Stimulated activated CD4-positive, alpha-beta T cell treated with anti-CD3 and anti-CD28 coated beads, Interleukin-12 subunit alpha, Interleukin-12 subunit beta, amount 100 ng/mL, for 24 hours (primary cell): ENCODE measurements at regions not wholly inside any gene's neighbourhood (a gene's known extent, or its start where the extent isn't known, plus 50 kb on each side); places are given as distances from the start of the nearest gene placed in this dataset.
"Not testable (repeated sequence)": the region's sequence is repeated elsewhere in the genome, so short reads cannot be mapped to it uniquely, and the experiment has no call there.

Experiments used
- DNase-seq, 2 experiments: peaks; one replicate each; pipeline ENCODE4 v3.0.0-alpha.2; 2020; ENCODE audit warnings: low read depth in 2 of 2

DNA sequence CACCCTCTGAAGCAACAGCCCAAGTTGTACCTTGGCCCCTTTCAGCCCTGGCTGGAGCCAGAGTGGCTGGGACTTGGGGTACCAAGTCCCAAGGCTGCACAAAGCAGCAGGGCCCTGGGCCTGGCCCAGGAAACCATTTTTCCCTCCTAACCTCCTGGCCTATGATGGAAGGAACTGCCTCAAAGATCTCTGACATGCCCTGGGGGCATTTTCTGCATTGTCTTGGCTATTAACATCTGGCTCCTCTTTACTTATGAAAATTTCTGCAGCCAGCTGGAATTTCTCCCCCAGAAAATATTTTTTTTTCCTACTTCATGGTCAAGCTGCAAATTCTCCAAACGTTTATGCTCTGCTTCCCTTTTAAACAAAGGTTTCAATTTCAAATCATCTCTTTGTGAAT, 269.4 kb upstream of the CDYL start:
- DNase-seq: no peak

DNA sequence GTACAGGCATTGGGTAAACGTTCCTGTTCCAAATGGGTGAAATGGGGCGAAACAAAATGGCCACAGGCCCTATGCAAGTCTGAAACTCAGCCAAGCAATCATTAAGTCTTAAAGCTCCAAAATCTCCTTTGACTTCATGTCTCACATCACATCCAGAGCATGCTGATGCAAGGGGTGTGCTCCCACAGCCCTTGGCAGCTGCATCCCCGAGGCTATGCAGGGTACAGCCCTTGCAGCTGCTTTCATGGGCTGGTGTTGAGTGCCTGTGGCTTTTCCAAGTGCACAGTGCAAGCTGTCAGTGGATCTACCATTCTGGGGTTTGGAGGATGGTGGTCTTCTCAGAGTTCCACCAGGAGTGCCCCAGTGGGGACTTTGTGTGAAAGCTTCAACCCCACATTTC, 270.0 kb upstream of the CDYL start:
- no peak for DNase-seq

DNA sequence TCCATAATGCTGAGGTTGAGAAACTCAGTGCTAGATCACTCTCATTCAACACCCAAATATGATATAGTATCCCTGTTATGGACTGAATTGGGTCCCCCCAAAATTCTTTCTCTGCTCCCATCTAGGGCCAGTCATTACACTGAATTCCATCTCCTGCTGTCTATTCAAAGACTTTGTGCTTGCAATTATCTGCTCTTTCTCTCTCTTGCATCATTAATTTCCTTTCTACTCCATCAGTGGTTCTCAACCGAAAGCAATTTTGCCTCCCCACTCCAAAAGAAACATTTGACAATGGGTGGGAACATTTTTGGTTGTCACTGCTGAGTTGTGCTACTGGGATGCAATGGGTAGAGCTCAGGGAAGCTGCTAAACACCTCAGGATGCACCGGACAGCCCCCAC, 271.5 kb upstream of the CDYL start:
- DNase-seq: no peak

DNA sequence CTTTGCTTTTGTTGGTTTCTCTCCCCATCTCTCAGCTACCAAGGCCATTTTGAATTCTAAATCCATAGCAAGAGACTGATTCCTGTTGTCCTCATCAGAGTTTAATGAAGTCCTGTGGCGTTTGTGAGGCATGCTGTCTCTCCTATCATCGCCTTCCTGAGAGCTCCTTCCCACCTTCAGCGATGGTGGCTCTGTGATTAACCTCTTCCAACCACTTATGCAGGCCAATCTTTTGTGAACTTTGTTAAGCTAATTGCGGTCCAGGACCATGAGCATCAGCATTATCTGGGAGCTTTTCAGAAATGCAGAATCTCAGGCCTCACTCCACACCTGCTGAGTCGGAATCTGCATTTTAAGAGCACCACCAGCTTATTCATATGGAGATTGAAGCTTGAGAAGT, 272.5 kb upstream of the CDYL start:
- DNase-seq: no peak

DNA sequence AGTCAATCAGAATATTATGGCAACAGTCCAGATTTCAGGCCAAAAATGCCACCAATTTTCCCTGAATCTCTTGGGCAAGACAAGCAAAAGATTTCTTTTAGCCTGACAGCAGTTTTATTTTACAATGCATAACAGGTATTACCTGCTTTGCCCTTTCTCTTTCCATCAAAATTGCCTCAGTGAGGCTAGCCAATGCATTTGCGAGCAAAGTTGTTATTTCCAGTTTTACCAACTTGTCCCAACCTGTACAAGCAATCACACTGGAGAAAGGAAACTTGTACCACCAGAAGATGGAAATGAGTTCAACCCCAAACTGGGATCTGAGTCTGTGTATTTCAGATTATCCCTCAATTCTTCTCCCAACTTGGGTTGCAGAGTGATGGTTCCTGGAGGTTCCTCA, 279.9 kb upstream of the CDYL start:
- DNase-seq: no peak

DNA sequence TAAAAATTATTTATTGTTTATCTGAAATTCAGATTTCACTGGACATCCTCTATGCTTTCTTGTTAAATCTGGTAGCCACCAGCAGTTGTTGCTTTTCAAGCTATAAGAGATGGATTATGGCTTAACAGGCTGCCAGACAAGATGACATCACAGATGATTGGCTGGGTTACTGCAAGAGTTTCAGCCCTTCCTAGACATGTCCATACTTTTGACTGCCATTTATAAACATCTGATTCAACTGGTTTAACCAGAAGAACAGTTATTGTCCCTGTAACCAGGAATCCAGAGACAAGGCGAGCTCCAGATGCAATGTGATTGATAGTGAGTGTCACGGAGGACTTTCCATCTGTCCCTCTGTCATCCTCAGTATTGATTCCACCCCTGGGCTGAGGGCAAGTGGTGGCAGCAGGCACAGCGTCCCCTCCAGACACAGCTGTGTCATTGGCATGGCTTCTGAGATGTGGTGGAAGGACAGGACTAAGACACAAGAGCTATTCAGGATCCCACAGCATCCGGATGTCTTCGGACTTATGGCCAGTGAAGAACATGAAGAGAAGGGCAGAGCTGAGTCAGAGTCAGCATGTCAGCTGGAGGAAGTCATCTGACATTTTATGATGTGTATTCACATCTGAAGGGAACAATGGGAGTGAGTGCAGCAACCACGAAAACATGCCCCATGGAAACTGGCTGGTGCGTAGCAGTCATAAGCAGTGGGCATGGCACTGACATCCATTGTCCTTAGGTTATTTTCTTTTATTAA, 284.5 kb upstream of the CDYL start:
- no peak for DNase-seq

DNA sequence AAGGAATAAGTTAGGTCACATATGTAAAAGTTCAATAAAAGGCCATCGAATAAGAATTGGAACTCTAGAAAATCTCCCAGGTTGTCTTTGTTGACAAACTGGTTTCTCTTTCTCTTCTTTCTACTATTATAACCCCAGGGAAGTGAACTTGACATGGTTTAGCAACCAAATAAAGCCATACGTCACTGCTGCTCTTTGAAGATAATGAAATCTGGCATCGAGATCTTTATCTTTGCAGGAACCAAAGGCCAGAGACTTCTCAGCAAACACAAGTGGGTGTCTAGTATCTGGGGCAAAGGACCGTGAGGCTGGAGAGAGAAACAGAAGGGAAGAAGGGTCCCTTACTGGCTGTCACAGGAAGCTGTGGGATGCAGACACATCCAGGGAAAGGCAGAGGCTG, 286.7 kb upstream of the CDYL start:
- DNase-seq: no peak

DNA sequence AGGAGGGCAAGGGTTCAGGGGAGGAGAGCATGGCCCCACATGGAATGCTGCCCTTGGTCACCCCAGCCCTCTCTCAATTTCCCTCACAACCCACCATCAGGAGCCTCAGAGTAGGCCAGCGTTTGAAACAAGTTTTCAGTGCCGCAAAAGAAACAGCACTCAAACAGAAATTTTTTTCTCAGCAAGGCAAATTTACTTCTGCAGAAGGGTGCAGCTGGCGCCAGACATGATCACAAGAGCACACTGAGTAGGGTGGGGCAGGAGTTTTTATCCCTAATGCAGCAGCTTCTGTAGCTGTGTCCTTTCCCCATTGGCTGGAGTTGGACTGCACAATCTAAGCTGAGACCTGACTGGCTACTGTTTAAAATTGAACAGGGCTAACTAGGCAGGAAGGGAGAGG, 287.8 kb upstream of the CDYL start:
- DNase-seq: no peak

DNA sequence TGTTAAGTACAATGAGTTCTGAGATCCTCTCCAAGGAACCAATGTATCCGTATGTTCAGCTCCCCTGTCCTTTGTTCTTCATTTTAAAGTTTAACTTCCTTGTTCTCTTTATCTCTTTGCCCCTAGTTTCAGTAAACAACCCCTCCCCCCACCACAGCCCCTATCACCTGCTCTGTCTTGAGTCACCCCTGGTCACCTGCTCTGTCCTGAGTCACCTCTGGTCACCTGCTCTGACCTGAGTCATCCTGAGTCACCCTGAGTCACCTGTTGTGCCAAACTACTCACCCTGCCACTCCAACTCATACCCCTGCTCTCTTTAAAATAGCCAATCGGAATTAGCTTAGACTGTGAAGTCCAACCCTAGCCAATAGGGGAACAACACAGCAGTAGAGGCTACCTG, 288.7 kb upstream of the CDYL start:
- DNase-seq: no peak

DNA sequence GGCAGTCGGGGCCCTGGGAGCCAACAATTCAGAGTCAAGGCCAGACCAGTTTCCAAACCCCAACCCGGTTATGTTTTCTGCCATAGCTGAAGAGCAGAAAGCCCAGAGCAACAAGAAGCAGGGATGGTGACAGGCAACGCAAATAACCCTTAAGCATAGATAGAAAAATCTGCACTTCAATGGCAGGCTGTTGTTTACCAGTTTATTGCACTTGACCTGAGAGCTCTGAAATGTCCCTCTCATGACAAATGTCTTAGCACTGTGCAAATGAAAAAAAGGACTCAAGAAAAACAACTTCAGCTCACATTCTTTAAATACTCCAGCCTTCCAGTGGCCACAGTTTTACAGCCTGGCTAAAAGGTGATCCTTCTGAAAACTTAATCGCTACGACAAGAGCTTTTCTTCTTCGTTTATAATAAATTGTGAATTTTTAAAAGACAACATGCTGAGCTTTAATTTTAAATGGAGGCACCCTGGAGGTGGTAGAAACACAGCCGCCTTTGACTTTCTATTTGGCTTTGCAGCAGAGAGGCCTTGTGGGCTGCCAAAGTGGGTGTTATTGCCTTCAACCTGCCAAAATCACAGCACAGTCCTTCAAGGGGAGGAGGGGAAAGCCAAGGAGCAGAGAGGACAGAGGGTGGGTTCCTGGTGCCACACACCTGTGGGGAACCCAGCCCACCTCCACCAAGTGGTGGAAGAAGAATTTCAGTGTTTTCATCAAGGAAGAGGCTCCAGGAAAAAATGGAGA, 289.5 kb upstream of the CDYL start:
- no peak for DNase-seq

DNA sequence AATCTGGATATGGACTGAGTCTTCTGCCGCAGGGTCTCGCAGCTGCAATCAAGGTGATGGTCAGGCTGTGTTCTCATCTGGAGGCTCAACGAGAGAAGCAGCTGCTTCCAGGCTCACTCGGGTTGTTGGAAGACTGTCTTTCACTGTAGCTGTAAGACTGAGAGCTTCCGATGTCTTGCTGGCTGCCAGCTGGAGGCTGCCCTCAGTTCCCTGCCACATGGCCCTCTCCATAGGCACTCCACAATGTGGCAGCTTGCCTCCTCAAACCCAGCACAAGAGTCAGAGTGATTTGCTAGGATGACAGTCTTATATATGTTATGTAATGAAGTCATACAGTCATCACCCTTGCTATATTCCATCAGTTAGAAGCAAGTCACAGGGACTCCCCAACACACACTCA, 290.5 kb upstream of the CDYL start:
- DNase-seq: no peak

DNA sequence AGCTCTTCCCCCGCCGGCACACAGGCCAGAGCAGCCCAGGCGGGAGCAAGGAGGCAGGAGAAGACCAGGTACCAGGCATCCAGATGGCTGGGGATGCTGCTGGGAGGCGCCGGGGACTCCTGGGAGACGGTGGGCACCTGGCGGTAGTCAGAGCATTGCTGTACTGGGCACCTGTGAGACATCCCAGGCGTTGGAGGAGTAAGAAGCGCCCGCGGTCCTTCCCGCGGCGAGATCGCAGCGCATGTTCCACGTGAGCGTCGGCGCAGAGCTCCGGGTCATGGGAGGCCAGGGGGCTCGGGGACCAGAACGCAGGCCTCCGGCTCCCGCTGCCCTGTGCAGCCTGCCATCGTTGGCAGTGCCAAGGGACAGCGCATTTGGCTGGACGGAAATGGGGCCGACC, 293.7 kb upstream of the CDYL start:
- DNase-seq: no peak

DNA sequence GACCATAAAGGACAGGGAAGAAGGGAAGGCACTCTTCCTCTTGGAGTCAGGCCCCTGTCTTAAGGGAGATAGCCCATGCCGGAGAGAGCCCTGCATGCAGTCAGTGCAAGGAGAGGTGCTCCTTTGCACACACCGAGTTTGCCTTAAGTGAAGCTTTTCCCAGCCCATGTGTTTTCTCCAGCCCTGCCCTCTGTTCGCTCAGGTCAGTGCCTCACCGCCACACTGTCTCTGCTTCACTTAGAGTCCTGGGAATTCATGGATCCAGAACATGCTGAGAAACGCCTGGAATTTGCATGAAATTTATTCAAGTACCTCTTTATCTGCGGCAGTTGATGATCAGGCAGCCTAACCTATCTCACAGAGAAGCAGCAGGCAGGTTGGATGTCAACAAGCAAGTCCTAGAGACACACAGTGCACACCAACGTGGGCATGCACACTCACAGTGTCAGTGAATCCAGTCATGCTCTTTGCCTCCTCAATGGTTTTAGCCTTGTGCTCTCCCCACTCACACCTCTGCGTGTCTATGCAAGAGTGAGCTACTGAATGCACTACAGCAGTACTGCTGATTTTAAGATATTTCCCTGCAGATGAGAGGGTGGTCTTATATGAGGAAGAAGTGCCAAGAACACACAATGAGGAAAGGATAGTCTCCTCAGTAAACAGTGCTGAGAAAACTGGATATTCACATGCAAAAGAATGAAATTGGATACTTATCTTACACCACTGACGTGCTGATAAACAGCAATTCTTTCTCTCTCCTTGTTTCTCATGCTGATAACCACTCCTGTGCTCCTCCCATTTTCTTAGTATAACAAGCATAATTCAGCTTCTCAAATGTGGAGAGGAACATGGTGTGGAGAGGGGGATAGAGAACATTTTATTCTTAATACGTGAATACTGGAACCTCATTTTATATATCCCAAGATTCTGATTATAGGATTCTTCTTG, 295.1 kb upstream of the CDYL start:
- DNase-seq: no peak

DNA sequence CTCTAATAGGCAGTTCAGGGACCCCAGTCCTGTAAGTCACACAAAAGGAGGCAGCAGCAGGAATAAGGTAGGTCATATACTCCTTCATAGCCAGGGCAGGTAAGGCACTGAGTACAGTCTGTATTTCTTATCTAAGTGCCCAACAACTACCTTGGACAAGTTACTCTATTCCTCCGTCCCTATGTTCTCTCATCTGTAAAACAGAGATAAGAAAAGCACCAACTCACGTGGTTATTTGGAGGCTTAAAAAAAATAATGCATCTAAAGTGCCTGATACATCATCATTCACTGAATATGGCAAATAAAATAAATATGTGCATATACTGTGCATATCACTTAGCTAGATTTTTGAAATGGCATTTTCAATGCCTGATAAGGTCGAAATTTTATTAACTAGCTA, 298.1 kb upstream of the CDYL start:
- DNase-seq: no peak

DNA sequence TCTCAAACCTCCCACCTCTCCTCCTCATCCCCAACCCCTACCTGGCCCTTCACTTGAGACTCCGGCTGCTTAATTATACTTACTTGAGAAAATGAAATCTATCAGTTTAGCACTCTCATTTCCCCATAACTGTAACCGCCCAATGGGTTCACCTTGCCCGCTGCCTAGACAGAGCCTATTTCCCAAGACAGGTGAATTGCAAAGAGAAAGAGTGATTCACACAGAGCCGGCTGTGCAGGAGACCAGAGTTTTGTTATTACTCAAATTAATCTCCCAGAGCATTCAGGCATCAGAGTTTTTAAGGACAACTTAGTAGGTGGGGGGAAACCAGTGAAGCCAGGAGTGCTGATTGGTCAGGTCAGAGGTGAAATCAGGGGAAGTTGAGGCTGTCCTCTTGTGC, 301.4 kb upstream of the CDYL start:
- no peak for DNase-seq

DNA sequence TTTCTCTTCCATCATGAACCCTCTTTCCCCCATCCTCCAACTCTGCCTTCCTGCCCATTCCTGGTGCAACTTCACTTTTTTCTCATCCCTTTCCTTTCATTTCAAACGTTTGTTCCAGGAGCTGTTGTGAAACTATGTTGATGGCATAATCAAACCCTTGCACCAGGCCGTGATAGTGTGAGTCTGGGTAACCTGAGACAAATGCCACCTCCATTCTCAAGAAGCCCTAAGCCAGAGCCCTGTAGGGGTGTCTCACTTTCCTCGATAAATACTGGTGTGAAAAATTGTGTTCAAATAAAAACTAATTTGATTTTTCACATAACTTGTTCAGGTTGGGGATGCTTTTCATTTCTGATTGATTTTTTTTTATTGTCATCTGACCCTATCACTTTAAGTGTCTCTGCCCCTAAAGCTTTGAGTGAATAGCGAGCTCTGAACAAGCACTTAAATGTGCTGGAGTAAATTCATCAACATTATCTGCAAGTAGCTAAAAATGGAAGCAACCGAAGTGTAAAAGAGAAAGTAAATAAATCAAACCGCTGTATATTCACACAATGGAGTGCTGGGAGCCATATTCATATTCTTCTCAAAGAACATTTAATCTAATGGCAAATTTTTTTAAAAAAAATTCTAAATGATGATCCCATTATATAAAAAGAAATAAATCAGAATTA, 303.1 kb upstream of the CDYL start:
- DNase-seq: no peak

DNA sequence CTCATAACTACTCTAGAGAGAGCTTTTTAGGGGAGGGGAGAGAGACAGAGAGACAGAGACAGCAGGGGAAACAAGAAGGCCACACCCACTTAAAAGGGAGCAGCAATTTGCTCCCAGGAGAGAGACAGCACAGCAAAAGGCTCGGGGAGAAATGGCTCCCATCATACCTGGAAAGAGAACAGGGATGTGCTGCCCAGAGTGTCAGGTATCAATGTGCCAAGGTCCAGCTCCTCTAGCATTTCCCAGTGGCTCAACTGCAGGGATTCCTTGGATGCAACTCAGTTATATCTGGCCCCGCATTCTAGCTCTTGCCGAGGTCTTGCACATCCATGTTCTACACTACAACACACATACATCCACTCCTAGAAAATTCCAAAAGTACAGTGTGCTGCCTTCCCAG, 304.0 kb upstream of the CDYL start:
- DNase-seq: no peak

DNA sequence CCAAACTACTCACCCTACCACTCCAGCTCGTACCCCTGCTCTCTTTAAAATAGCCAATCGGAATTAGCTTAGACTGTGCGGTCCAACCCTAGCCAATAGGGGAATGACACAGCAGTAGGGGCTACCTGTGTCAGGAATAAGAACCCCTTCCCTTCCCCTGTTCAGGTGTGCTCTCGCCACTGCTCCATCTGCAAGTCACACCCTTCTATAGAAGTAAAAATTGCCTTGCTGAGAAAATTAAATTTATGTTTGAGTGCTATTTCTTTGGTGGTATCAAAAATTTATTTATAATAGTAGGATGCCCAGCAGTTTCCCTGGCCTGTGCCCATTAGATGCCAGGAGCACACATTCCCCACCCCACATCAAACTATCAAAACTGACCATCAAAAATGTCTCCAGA, 304.7 kb upstream of the CDYL start:
- DNase-seq: not testable (repeated sequence)

DNA sequence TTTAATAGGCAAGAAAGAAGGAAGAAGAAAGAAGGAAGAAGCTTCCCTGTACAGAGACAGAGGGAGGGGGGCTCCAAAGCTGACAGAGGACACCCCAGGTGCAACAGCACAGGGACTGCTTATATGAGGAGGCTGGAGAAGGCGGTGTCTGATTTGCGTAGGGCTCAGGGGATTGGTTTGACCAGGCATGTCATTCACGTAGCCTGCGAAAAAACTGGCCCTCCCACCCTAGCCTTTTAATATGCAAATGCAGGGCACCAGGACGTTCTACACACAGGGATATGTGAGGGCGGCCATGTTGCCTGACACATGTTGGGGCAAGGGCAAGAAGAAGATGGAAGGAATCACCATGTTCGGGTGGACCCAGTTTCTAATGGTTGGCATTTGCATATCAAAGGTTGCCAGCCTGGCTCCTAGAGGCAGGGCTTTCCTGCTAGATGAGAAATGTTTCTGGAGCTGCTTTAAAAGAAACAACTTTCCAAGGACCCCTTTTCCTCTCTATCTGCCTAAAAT, 305.4 kb upstream of the CDYL start:
- no peak for DNase-seq

DNA sequence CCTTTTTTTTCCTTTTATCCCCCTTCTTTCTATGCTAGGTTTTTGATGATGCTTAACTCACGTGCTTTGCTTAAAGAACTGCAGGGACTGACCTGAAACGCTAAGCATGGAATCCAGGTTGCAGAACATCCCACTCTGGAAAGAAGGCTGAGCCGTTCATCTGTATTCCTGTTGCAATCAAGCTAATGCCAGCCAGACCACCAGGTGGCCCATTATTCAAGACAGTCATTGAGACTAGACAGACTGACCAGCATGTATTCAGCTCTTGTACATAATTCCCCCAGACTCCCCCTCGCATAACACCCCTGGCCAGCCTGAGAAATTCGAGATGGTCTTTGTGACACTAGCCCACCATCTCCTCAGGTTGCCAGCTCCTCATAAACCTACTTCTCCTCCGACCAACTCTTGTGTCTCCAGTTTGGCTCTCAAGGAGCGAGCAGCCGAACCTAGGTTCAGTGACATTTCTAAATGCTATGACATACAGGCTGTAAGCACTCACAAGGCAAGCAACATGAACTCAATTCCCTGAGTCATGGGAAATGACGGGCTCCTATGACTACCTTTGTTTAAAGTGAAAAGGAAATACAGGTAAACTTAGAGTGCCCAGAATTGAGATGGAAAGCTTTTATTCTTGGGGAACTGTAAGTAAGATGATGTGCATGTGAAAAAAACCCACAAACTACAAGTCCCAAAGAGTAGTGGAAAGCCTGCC, 309.3 kb upstream of the CDYL start:
- DNase-seq: no peak

DNA sequence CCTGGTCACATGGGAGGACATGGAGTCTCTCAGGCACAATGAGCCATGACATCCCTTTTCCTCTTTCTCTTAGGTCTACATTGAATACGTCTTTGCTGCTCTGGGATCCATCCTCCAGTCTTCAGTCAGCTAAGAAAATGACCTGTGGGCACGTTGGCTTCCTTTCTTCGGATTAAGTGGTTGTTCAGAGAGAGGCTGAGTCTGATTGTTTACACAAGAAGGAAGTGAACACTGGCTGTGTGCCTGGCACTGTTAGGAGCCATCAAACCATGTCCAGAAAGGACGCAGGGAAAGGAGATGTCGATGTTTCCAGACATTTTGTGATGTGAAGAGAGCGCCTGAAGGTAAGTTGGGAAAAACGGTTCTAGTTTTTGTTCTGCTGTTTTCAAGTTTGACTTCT, 309.9 kb upstream of the CDYL start:
- DNase-seq: no peak
